ENCODE measurements at regions not wholly inside any gene's neighbourhood (a gene's known extent, or its start where the extent isn't known, plus 50 kb on each side); places are given as distances from the start of the nearest gene placed in this dataset.
"Not testable (repeated sequence)": the region's sequence is repeated elsewhere in the genome, so short reads cannot be mapped to it uniquely, and the experiment has no call there.

GRCh38 chr16:62276637-62277036 is 240.4 kb upstream of the CDH8 start:
- POLR2A ChIA-PET: no interaction called here
- no peak overlapping the region for H3K4me3 ChIP-seq (ENCODE audit: low read depth, low read length)
- no peaks in the 10 kb centered on the region for H3K27me3 ChIP-seq (replicated peaks; ENCODE audit: control insufficient read depth, insufficient read depth, low read length)
- Mint-ChIP-seq H3K27ac (ENCODE audit: unreplicated experiment) (no peak overlapping the region), H3K4me1 (ENCODE audit: low read depth, unreplicated experiment) (no peaks in the 10 kb centered on the region), H3K9me3 (ENCODE audit: unreplicated experiment) (no peaks in the 10 kb centered on the region), H3K27me3 (ENCODE audit: insufficient read depth, unreplicated experiment) (peaks cover 5% of the 10 kb centered on the region), H3K4me3 (ENCODE audit: unreplicated experiment) (no peak overlapping the region), H3K36me3 (ENCODE audit: insufficient read depth, unreplicated experiment) (no peaks in the 10 kb centered on the region)
- TF ChIP-seq CTCF (IDR thresholded peaks at IDR 0.05; ENCODE audit: insufficient read depth in 1 of 2, low read depth in 1 of 2, low read length in 1 of 2, severe bottlenecking in 1 of 2, unreplicated experiment in 1 of 2): no peak
- no peak for DNase-seq
- H3K4me1 ChIP-seq: no peaks in the 10 kb centered on the region
- no TSS peak for BruUV-seq (replicated peaks)
- intact Hi-C loops (cut with micrococcal nuclease; ENCODE audit: unreplicated experiment): no loop called here
- H3K9me3 ChIP-seq: no peaks in the 10 kb centered on the region
- H3K36me3 ChIP-seq (ENCODE audit: control insufficient read depth, insufficient read depth, low read length): no peaks in the 10 kb centered on the region
- CTCF ChIA-PET: no interaction called here

GRCh38 chr16:62272035-62272434 is 235.8 kb upstream of the CDH8 start:
- Mint-ChIP-seq H3K27ac (ENCODE audit: unreplicated experiment) (no peak overlapping the region), H3K27me3 (ENCODE audit: insufficient read depth, unreplicated experiment) (peaks cover 4% of the 10 kb centered on the region), H3K4me1 (ENCODE audit: low read depth, unreplicated experiment) (no peaks in the 10 kb centered on the region), H3K9me3 (ENCODE audit: unreplicated experiment) (no peaks in the 10 kb centered on the region), H3K4me3 (ENCODE audit: unreplicated experiment) (no peak overlapping the region), H3K36me3 (ENCODE audit: insufficient read depth, unreplicated experiment) (no peaks in the 10 kb centered on the region)
- intact Hi-C loops (cut with micrococcal nuclease; ENCODE audit: unreplicated experiment): no loop called here
- Histone ChIP-seq H3K9me3 (no peaks in the 10 kb centered on the region), H3K27me3 (replicated peaks; ENCODE audit: control insufficient read depth, insufficient read depth, low read length) (no peaks in the 10 kb centered on the region), H3K36me3 (ENCODE audit: control insufficient read depth, insufficient read depth, low read length) (no peaks in the 10 kb centered on the region), H3K4me3 (ENCODE audit: low read depth, low read length) (no peak overlapping the region), H3K4me1 (no peaks in the 10 kb centered on the region)
- DNase-seq: no peak
- BruUV-seq (replicated peaks): no TSS peak
- ChIA-PET POLR2A (no interaction called here), CTCF (no interaction called here)
- TF ChIP-seq CTCF (IDR thresholded peaks at IDR 0.05; ENCODE audit: insufficient read depth in 1 of 2, low read depth in 1 of 2, low read length in 1 of 2, severe bottlenecking in 1 of 2, unreplicated experiment in 1 of 2): no peak

- no peaks in the 10 kb centered on the region for H3K27me3 ChIP-seq (replicated peaks; ENCODE audit: control insufficient read depth, insufficient read depth, low read length)
- no peak overlapping the region for H3K4me3 Mint-ChIP-seq (ENCODE audit: unreplicated experiment)
- no peaks in the 10 kb centered on the region for H3K36me3 ChIP-seq (ENCODE audit: control insufficient read depth, insufficient read depth, low read length)
- H3K4me3 ChIP-seq (ENCODE audit: low read depth, low read length): no peak overlapping the region
- H3K27ac Mint-ChIP-seq (ENCODE audit: unreplicated experiment): no peak overlapping the region
- no peak for DNase-seq
- CTCF ChIA-PET: no interaction called here
- POLR2A ChIA-PET: interaction anchor here (0.6 kb wide), 1 partner anchor 18 kb away, joined by 5 read pairs; no protein-coding TSS in a partner anchor
- 0 out of 2 replicates have a peak, but pooled peaks cover 3% of the 10 kb centered on the region for H3K9me3 ChIP-seq
- no peaks in the 10 kb centered on the region for H3K4me1 Mint-ChIP-seq (ENCODE audit: low read depth, unreplicated experiment)
- peaks cover 17% of the 10 kb centered on the region for H3K9me3 Mint-ChIP-seq (ENCODE audit: unreplicated experiment)
- H3K4me1 ChIP-seq: no peaks in the 10 kb centered on the region
- intact Hi-C loops (cut with micrococcal nuclease; ENCODE audit: unreplicated experiment): no loop called here
- TF ChIP-seq CTCF (IDR thresholded peaks at IDR 0.05; ENCODE audit: insufficient read depth in 1 of 2, low read depth in 1 of 2, low read length in 1 of 2, severe bottlenecking in 1 of 2, unreplicated experiment in 1 of 2): no peak
- no TSS peak for BruUV-seq (replicated peaks)
- H3K36me3 Mint-ChIP-seq (ENCODE audit: insufficient read depth, unreplicated experiment): no peaks in the 10 kb centered on the region
- no peaks in the 10 kb centered on the region for H3K27me3 Mint-ChIP-seq (ENCODE audit: insufficient read depth, unreplicated experiment)
Measured at GRCh38 chr16:62261760-62262159, 225.5 kb upstream of the CDH8 start.

GRCh38 chr16:62258931-62259435 is 222.7 kb upstream of the CDH8 start:
- POLR2A ChIA-PET; H3K9me3 ChIP-seq; H3K36me3 ChIP-seq (ENCODE audit: control insufficient read depth, insufficient read depth, low read length); H3K4me1 Mint-ChIP-seq (ENCODE audit: low read depth, unreplicated experiment); intact Hi-C loops (cut with micrococcal nuclease; ENCODE audit: unreplicated experiment); BruUV-seq (replicated peaks); CTCF ChIA-PET; H3K4me3 ChIP-seq (ENCODE audit: low read depth, low read length); H3K27me3 ChIP-seq (replicated peaks; ENCODE audit: control insufficient read depth, insufficient read depth, low read length); H3K36me3 Mint-ChIP-seq (ENCODE audit: insufficient read depth, unreplicated experiment); H3K4me3 Mint-ChIP-seq (ENCODE audit: unreplicated experiment); H3K4me1 ChIP-seq; H3K27me3 Mint-ChIP-seq (ENCODE audit: insufficient read depth, unreplicated experiment); DNase-seq; H3K9me3 Mint-ChIP-seq (ENCODE audit: unreplicated experiment); H3K27ac Mint-ChIP-seq (ENCODE audit: unreplicated experiment): not testable (repeated sequence)
